Astrocyte of the spinal cord (primary cell): ENCODE measurements at regions not wholly inside any gene's neighbourhood (a gene's known extent, or its start where the extent isn't known, plus 50 kb on each side); places are given as distances from the start of the nearest gene placed in this dataset.

ENCODE experiments used
- DNase-seq: peaks from one replicate; pipeline ENCODE4 v3.0.0; 2011; ENCODE audit warnings: low read depth, low spot score
- H3K4me3 ChIP-seq: 2 replicates; pipeline ENCODE4 v1.5.1; 2011; ENCODE audit warnings: low read depth, mild to moderate bottlenecking, low read length, moderate library complexity
- in situ Hi-C: cut with HindIII; loops from 2 replicates; pipeline ENCODE4 v1.10.0; 2017; ENCODE audit warnings: low sequenced_read_pairs
- TF ChIP-seq, protein P1 (sequence below): IDR thresholded peaks from 2 replicates; pipeline ENCODE4 v1.5.1; 2012; ENCODE audit warnings: low read depth, mild to moderate bottlenecking, low read length, inconsistent platforms

DNA sequence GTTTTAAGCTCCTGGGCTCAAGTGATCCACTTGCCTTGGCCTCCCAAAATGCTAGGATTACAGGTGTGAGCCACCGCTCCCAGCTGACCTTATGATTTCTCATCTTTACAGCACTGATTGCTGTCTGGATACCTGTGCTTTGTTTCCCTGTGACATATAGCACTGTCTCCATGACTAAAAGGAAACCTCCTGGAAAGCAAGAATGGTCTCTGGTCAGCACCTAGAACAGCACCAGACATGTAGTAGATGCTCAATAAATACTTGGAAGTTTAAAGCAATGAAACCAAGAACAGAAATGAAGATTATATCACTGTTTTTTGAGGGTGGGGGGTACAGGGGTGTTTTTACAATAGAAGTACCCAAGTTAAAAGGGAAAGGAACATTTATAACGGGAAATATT is 156.8 kb upstream of the ADAMTS9 start:
- in situ Hi-C loops = no loop called here
- H3K4me3 ChIP-seq = no peak overlapping the region
- TF ChIP-seq, protein P1, sequence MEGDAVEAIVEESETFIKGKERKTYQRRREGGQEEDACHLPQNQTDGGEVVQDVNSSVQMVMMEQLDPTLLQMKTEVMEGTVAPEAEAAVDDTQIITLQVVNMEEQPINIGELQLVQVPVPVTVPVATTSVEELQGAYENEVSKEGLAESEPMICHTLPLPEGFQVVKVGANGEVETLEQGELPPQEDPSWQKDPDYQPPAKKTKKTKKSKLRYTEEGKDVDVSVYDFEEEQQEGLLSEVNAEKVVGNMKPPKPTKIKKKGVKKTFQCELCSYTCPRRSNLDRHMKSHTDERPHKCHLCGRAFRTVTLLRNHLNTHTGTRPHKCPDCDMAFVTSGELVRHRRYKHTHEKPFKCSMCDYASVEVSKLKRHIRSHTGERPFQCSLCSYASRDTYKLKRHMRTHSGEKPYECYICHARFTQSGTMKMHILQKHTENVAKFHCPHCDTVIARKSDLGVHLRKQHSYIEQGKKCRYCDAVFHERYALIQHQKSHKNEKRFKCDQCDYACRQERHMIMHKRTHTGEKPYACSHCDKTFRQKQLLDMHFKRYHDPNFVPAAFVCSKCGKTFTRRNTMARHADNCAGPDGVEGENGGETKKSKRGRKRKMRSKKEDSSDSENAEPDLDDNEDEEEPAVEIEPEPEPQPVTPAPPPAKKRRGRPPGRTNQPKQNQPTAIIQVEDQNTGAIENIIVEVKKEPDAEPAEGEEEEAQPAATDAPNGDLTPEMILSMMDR = no peak
- no peak for DNase-seq

DNA sequence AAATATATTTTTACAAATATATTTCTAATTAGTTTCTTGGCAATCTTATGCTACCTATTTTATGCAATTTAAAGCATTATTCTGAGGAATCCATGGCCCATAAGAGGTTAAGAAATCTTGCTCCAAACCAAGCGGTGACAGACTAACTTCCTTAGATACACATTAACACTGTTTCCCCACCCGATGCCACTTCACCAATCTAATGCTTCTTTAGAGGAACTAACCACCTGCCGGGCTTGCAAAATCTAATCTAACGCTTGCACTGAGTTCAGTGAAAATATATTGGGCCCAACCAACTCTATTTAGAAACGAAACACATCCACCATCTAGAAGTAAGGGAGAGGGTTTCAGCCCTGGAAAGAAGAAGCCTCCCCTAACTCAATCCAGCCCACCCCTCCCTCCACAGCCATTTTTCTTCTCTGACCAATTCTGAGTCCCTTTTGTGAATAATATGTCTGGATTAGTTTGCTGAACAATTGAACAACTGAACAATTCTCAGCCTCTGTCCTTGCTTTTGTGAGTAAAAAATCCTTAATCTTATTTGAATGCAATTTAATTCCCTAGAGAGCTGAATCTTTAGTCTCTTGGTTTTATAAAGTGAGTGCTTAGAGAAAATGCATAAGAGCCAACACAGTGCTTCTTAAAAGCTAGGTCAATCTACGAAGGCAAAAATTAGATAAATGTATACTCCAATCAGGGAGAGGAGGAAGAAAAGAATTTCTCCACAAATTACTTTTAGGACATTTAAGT is 150.4 kb upstream of the ADAMTS9 start:
- H3K4me3 ChIP-seq = no peak overlapping the region
- DNase-seq = no peak
- in situ Hi-C loops = no loop called here

DNA sequence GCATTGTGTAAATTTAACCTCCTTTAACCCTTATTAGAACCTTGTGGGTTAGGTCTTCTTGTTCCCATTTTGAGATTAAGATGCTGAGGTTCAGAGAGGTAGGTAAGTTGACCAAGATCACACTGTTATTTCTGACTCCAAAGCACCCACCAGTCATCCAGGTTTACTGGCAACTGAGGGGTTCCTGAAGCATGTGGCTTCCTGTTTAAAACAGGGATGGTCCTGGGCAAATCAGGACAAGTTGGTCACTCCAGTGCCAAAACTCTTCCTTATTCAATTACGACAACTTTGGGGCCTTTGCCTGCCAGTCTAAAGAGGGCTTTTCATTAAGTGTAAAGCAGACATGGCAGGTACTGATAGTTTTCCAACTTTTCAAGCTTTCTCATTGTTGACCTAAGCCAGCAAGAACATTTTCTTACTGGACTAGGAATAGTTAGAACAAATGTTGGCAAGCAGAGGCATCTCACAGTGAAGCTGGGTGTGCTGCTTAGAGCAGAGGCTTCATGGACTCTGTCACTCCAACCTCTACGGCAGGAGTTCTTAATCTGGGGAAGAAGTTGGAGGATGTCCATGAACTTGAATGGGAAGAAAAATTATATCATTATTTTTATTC is 149.4 kb upstream of the ADAMTS9 start:
- TF ChIP-seq, protein P1 = no peak
- in situ Hi-C loops = no loop called here

More for the DNA sequence above, 150.4 kb upstream of the ADAMTS9 start:
- TF ChIP-seq, protein P1 = no peak

DNA sequence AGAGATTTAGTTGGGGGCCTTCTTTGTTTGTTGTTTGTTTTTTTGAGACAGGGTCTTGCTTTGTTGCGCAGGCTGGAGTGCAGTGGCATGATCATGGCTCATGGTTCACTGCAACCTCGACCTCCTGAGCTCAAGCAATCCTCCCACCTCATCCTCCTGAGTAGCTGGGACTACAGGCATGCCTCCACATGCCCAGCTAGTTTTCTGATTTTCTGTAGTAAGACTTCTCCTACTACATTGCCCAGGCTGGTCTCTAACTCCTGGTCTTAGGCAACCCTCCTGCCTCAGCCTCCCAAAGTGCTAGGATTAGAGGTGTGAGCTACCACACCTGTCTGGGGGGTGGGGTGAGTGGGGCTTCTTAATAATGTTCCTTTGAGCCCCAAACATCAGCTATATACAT is 148.3 kb upstream of the ADAMTS9 start:
- TF ChIP-seq, protein P1 = no peak
- no peak overlapping the region for H3K4me3 ChIP-seq
- in situ Hi-C loops = no loop called here
- DNase-seq = no peak

More for the DNA sequence above, 149.4 kb upstream of the ADAMTS9 start:
- H3K4me3 ChIP-seq = no peak overlapping the region
- no peak for DNase-seq

DNA sequence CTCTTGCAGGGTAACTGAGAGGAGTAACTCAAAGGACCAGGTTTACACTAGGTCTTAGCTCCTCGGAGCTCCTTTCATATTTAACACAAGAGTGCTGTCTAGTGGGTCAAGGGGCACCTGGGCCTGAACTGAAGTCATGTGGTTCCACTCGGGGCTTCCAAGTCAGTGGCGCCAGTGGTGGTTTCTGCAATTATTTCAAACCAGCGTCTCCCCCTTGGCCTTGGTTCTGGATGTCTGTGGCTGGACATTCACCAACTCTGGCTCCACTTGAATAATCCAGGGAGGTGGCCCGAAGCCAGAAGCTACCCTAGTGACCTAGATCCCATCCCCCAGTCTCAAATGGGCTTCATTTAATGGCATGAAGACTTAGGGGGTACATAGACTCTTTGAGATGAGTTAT is 144.3 kb upstream of the ADAMTS9 start:
- in situ Hi-C loops = no loop called here
- TF ChIP-seq, protein P1 = no peak
- H3K4me3 ChIP-seq = no peak overlapping the region
- DNase-seq = no peak

DNA sequence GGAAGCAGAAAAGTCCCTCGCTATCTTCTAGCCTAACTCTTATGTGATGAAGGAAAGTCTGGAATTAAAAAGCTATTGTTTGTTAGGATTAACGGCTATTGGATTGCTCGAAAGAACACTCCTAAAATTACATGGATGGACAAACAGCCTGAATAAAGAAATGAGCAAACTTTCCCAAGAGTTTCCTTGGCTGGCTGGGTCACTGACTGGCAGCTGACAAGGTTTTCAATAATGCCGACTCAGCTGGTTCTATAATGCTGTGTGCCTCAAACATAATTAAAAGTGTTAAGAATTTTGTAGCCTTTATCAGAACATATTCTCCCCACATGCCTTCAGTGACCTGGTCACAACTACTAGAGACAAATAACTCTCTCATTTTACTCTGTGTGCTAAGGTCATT is 142.9 kb upstream of the ADAMTS9 start:
- TF ChIP-seq, protein P1 = no peak
- H3K4me3 ChIP-seq = no peak overlapping the region
- DNase-seq = no peak
- in situ Hi-C loops = no loop called here
